KMS-11 (cell line): ENCODE measurements at regions not wholly inside any gene's neighbourhood (a gene's known extent, or its start where the extent isn't known, plus 50 kb on each side); places are given as distances from the start of the nearest gene placed in this dataset.
A peak's percentile ranks its signal among the peaks of the same experiment; 100 is the strongest.

ENCODE experiments used
- H2AFZ ChIP-seq: fragments of 200-600 bp; sonication (generic); 2 replicates; pipeline ENCODE4 v1.6.1; 2016; ENCODE audit warnings: antibody characterized with exemption, mixed run types, low read depth
- H3K27ac ChIP-seq: fragments of 200-600 bp; sonication (generic); 2 replicates; pipeline ENCODE4 v1.6.1; 2016; ENCODE audit warnings: mild to moderate bottlenecking, mixed run types
- H3K27me3 ChIP-seq: fragments of 200-600 bp; sonication (generic); 2 replicates; pipeline ENCODE4 v1.6.1; 2017; ENCODE audit warnings: mild to moderate bottlenecking, low read depth, mixed run types, moderate library complexity; ENCODE audit not compliant: insufficient read depth
- H3K36me3 ChIP-seq: fragments of 200-600 bp; sonication (generic); 2 replicates; pipeline ENCODE4 v1.6.1; 2017; ENCODE audit warnings: mild to moderate bottlenecking, mixed run types; ENCODE audit not compliant: insufficient read depth
- H3K4me1 ChIP-seq: fragments of 200-600 bp; sonication (generic); 2 replicates; pipeline ENCODE4 v1.6.1; 2016; ENCODE audit warnings: mild to moderate bottlenecking, low read depth, mixed run types; ENCODE audit not compliant: poor library complexity, severe bottlenecking
- H3K4me2 ChIP-seq: fragments of 200-600 bp; sonication (generic); 2 replicates; pipeline ENCODE4 v1.7.0; 2016; ENCODE audit warnings: mild to moderate bottlenecking, mixed run types
- H3K4me3 ChIP-seq: fragments of 200-600 bp; sonication (generic); IDR thresholded peaks from 2 replicates; pipeline ENCODE4 v1.6.1; 2017; ENCODE audit warnings: low read depth, low read length, mixed read lengths; ENCODE audit not compliant: insufficient read depth
- H3K79me2 ChIP-seq: fragments of 200-600 bp; sonication (generic); 2 replicates; pipeline ENCODE4 v1.6.1; 2016; ENCODE audit warnings: low read depth, mixed run types; ENCODE audit not compliant: insufficient read depth
- H3K9ac ChIP-seq: fragments of 200-600 bp; sonication (generic); 2 replicates; pipeline ENCODE4 v1.6.1; 2016; ENCODE audit warnings: mild to moderate bottlenecking, mixed run types
- H4K20me1 ChIP-seq: fragments of 200-600 bp; sonication (generic); 2 replicates; pipeline ENCODE4 v1.6.1; 2016; ENCODE audit warnings: mild to moderate bottlenecking, mixed run types; ENCODE audit not compliant: insufficient read depth
- TF ChIP-seq, protein P1 (sequence below): fragments of 200-600 bp; sonication (generic); conservative IDR thresholded peaks from 2 replicates; pipeline ENCODE4 v1.6.1; 2017; ENCODE audit warnings: low read depth, mild to moderate bottlenecking, antibody characterized with exemption, low read length, moderate library complexity, mixed read lengths

DNA sequence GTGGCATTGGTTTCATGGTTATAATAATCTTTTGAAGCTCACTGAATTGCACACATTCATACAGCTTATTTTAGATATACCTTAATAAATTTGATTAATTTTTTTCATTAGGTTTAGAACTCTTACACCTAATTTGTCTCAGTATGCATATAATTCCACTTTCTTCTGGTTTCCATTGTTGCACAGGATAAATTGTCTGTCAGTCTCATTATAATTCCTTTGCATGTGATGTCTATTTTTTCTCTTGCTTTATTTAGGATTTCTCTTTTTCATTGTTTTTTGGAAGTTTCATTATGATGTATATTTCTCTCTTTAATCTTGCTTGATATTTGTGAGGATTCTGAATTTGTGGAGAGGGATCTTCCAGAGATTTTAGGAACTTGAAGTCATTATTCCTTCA, 84.7 kb downstream of the ARL5B start:
- TF ChIP-seq, protein P1, sequence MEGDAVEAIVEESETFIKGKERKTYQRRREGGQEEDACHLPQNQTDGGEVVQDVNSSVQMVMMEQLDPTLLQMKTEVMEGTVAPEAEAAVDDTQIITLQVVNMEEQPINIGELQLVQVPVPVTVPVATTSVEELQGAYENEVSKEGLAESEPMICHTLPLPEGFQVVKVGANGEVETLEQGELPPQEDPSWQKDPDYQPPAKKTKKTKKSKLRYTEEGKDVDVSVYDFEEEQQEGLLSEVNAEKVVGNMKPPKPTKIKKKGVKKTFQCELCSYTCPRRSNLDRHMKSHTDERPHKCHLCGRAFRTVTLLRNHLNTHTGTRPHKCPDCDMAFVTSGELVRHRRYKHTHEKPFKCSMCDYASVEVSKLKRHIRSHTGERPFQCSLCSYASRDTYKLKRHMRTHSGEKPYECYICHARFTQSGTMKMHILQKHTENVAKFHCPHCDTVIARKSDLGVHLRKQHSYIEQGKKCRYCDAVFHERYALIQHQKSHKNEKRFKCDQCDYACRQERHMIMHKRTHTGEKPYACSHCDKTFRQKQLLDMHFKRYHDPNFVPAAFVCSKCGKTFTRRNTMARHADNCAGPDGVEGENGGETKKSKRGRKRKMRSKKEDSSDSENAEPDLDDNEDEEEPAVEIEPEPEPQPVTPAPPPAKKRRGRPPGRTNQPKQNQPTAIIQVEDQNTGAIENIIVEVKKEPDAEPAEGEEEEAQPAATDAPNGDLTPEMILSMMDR = no peak
- no peak overlapping the region for H3K4me3 ChIP-seq
- H3K9ac ChIP-seq = no peak overlapping the region
- no peak overlapping the region for H3K4me2 ChIP-seq
- H3K79me2 ChIP-seq = no peaks in the 10 kb centered on the region
- H3K4me1 ChIP-seq = no peaks in the 10 kb centered on the region
- H4K20me1 ChIP-seq = no peaks in the 10 kb centered on the region
- no peaks in the 10 kb centered on the region for H3K27me3 ChIP-seq
- H3K36me3 ChIP-seq = no peaks in the 10 kb centered on the region
- H2AFZ ChIP-seq = no peak overlapping the region
- no peak overlapping the region for H3K27ac ChIP-seq

DNA sequence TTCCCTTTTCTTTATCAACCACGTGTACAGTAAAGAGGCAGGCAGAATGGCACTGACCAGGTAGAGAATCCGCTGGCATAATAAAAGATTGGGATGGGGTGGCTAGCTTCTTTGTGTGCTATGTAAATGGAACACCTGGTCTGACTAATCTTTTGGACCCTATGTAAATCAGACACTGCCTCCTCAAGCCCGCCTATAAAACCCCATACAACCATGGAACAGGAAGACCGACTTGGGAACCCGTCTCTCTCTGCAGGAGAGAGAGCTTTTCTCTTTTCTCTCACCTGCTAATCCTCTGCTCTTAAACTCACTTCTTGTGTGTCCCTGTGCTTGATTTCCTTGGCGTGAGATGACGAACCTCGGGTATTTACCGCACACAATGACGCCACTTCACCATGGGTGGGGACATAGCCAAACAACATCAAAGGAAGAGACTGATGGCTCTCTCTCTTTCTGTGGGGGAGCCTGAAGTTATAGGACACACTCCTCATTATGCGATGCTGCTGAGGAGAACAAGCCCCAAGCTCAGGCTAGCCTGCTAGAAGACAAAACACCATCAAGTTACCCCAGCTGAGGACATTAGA, 94.2 kb downstream of the ARL5B start:
- Histone ChIP-seq H3K9ac (no peak overlapping the region), H3K27me3 (no peaks in the 10 kb centered on the region), H2AFZ (no peak overlapping the region), H4K20me1 (no peaks in the 10 kb centered on the region), H3K36me3 (no peaks in the 10 kb centered on the region), H3K27ac (no peak overlapping the region), H3K4me2 (no peak overlapping the region), H3K4me1 (peaks cover 16% of the 10 kb centered on the region), H3K4me3 (no peak overlapping the region), H3K79me2 (no peaks in the 10 kb centered on the region)
- TF ChIP-seq, protein P1 = no peak

DNA sequence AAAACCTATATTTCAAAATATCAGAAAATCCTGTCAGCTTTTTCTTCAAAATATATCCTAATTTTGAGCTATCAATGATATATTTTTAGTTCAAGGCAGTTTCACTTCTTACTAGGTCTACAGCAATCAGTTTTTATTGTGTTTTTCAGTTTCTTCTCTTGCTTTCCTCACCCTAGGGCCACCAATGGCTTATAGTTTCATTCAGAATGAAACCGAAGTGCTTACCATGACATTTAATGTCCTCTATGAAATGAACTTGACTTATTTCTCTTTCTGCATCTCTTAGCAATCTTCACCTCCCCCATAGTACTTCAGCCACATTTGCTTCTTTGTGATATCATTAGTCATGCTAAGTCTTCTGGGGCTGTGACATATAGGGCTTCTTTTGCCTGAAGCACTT, 100.3 kb downstream of the ARL5B start:
- Histone ChIP-seq H3K36me3 (no peaks in the 10 kb centered on the region), H3K9ac (peak overlapping the region; percentile 8; the same call in 1 of the 2 replicates), H3K4me3 (no peak overlapping the region), H3K4me2 (peak overlapping the region; percentile 63), H3K4me1 (peaks cover 55% of the 10 kb centered on the region), H4K20me1 (no peaks in the 10 kb centered on the region), H3K27ac (peak overlapping the region; percentile 79), H3K27me3 (no peaks in the 10 kb centered on the region), H2AFZ (peak overlapping the region; percentile 28; the same call in 1 of the 2 replicates), H3K79me2 (no peaks in the 10 kb centered on the region)
- TF ChIP-seq, protein P1 = no peak

DNA sequence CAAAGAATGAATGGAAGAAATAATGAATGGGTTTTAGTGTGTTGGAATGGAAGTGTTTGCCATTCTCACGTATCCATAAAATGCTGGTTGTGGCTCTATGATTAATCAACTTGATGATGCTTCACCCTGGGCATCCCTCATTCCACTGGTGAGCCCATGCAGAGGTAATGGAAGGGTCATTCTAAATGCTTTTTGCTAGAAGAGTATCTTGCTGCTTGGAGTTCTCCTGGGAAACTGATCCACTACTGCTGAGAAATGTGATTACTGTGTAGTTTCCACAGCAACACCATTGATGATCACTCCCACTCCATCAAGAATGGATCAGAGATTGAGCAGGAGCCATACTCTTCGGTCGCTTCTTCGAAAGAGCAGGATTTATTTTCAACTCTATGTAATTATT, 101.6 kb downstream of the ARL5B start:
- no peaks in the 10 kb centered on the region for H3K79me2 ChIP-seq
- peak overlapping the region; percentile 63 for H3K4me2 ChIP-seq
- peaks cover 55% of the 10 kb centered on the region for H3K4me1 ChIP-seq
- TF ChIP-seq, protein P1 = no peak
- peak overlapping the region; percentile 8; the same call in 1 of the 2 replicates for H3K9ac ChIP-seq
- H3K27me3 ChIP-seq = no peaks in the 10 kb centered on the region
- peak overlapping the region; percentile 28; the same call in 1 of the 2 replicates for H2AFZ ChIP-seq
- no peaks in the 10 kb centered on the region for H3K36me3 ChIP-seq
- H3K4me3 ChIP-seq = no peak overlapping the region
- H4K20me1 ChIP-seq = no peaks in the 10 kb centered on the region
- peak overlapping the region; percentile 79; the same call in 1 of the 2 replicates for H3K27ac ChIP-seq
